T-helper 1 cell treated with Interleukin-12 subunit alpha and Interleukin-12 subunit beta and Interleukin-4 antibody, amounts not matched to agents 30 μg/mL and 1 μg/mL, for 36 hours (primary cell): ENCODE measurements at regions not wholly inside any gene's neighbourhood (a gene's known extent, or its start where the extent isn't known, plus 50 kb on each side); places are given as distances from the start of the nearest gene placed in this dataset.

Experiments used
- H3K27ac Mint-ChIP-seq: one replicate; pipeline ENCODE4 v1.8.0; 2021; ENCODE audit warnings: mild to moderate bottlenecking, mixed read lengths
- H3K27me3 Mint-ChIP-seq: one replicate; pipeline ENCODE4 v1.8.0; 2021; ENCODE audit warnings: low read depth, mixed read lengths
- H3K36me3 Mint-ChIP-seq: one replicate; pipeline ENCODE4 v1.8.0; 2021; ENCODE audit warnings: low read depth, mixed read lengths
- H3K4me1 Mint-ChIP-seq: one replicate; pipeline ENCODE4 v1.8.0; 2021; ENCODE audit warnings: low read depth, mixed read lengths
- H3K4me3 Mint-ChIP-seq: one replicate; pipeline ENCODE4 v1.8.0; 2021; ENCODE audit warnings: mild to moderate bottlenecking, moderate library complexity, mixed read lengths
- H3K9me3 Mint-ChIP-seq: one replicate; pipeline ENCODE4 v1.8.0; 2021; ENCODE audit warnings: mixed read lengths

- H3K27me3 Mint-ChIP-seq = peaks cover 4% of the 10 kb centered on the region
- H3K4me3 Mint-ChIP-seq = no peak overlapping the region
- H3K27ac Mint-ChIP-seq = no peak overlapping the region
- no peaks in the 10 kb centered on the region for H3K9me3 Mint-ChIP-seq
- no peaks in the 10 kb centered on the region for H3K4me1 Mint-ChIP-seq
- H3K36me3 Mint-ChIP-seq = no peaks in the 10 kb centered on the region
Measured at GRCh38 chr1:87720561-87720960, 391.9 kb downstream of the LMO4 start.

- H3K27me3 Mint-ChIP-seq = peaks cover 4% of the 10 kb centered on the region
- H3K36me3 Mint-ChIP-seq = no peaks in the 10 kb centered on the region
- H3K4me1 Mint-ChIP-seq = no peaks in the 10 kb centered on the region
- H3K9me3 Mint-ChIP-seq = no peaks in the 10 kb centered on the region
- H3K27ac Mint-ChIP-seq = no peak overlapping the region
- no peak overlapping the region for H3K4me3 Mint-ChIP-seq
Measured at GRCh38 chr1:87723193-87723592, 394.5 kb downstream of the LMO4 start.

GRCh38 chr1:87728169-87728568 lies 399.5 kb downstream of the LMO4 start:
- Mint-ChIP-seq H3K27ac (no peak overlapping the region), H3K27me3 (peaks cover 4% of the 10 kb centered on the region), H3K9me3 (no peaks in the 10 kb centered on the region), H3K36me3 (no peaks in the 10 kb centered on the region), H3K4me3 (no peak overlapping the region), H3K4me1 (no peaks in the 10 kb centered on the region)

GRCh38 chr1:87730274-87731216 lies 401.9 kb downstream of the LMO4 start:
- H3K36me3 Mint-ChIP-seq = no peaks in the 10 kb centered on the region
- H3K4me1 Mint-ChIP-seq = no peaks in the 10 kb centered on the region
- peaks cover 4% of the 10 kb centered on the region for H3K27me3 Mint-ChIP-seq
- no peak overlapping the region for H3K4me3 Mint-ChIP-seq
- no peaks in the 10 kb centered on the region for H3K9me3 Mint-ChIP-seq
- no peak overlapping the region for H3K27ac Mint-ChIP-seq

- no peak overlapping the region for H3K27ac Mint-ChIP-seq
Measured at GRCh38 chr1:87733386-87733785, 404.7 kb downstream of the LMO4 start.

GRCh38 chr1:87735750-87736149 lies 407.1 kb downstream of the LMO4 start:
- Mint-ChIP-seq H3K36me3 (no peaks in the 10 kb centered on the region), H3K9me3 (no peaks in the 10 kb centered on the region), H3K4me1 (no peaks in the 10 kb centered on the region), H3K27me3 (peaks cover 8% of the 10 kb centered on the region), H3K4me3 (no peak overlapping the region), H3K27ac (no peak overlapping the region)

More at GRCh38 chr1:87733386-87733785, 404.7 kb downstream of the LMO4 start:
- Mint-ChIP-seq H3K4me1 (no peaks in the 10 kb centered on the region), H3K27me3 (peaks cover 8% of the 10 kb centered on the region), H3K9me3 (no peaks in the 10 kb centered on the region), H3K4me3 (no peak overlapping the region), H3K36me3 (no peaks in the 10 kb centered on the region)

- Mint-ChIP-seq H3K9me3 (no peaks in the 10 kb centered on the region), H3K27me3 (peaks cover 8% of the 10 kb centered on the region), H3K36me3 (no peaks in the 10 kb centered on the region), H3K4me1 (no peaks in the 10 kb centered on the region), H3K27ac (no peak overlapping the region), H3K4me3 (no peak overlapping the region)
Measured at GRCh38 chr1:87739141-87739540, 410.5 kb downstream of the LMO4 start.

GRCh38 chr1:87739704-87740103 lies 411.0 kb downstream of the LMO4 start:
- no peaks in the 10 kb centered on the region for H3K9me3 Mint-ChIP-seq
- H3K4me3 Mint-ChIP-seq = no peak overlapping the region
- H3K27me3 Mint-ChIP-seq = peaks cover 8% of the 10 kb centered on the region
- no peaks in the 10 kb centered on the region for H3K36me3 Mint-ChIP-seq
- no peak overlapping the region for H3K27ac Mint-ChIP-seq
- H3K4me1 Mint-ChIP-seq = no peaks in the 10 kb centered on the region

GRCh38 chr1:87743256-87743655 lies 414.6 kb downstream of the LMO4 start:
- Mint-ChIP-seq H3K27ac (no peak overlapping the region), H3K27me3 (peaks cover 5% of the 10 kb centered on the region), H3K36me3 (no peaks in the 10 kb centered on the region), H3K4me1 (no peaks in the 10 kb centered on the region), H3K4me3 (no peak overlapping the region), H3K9me3 (no peaks in the 10 kb centered on the region)

GRCh38 chr1:87744056-87744455 lies 415.4 kb downstream of the LMO4 start:
- no peaks in the 10 kb centered on the region for H3K36me3 Mint-ChIP-seq
- peaks cover 4% of the 10 kb centered on the region for H3K27me3 Mint-ChIP-seq
- H3K27ac Mint-ChIP-seq = no peak overlapping the region
- H3K4me3 Mint-ChIP-seq = no peak overlapping the region
- no peaks in the 10 kb centered on the region for H3K9me3 Mint-ChIP-seq
- H3K4me1 Mint-ChIP-seq = no peaks in the 10 kb centered on the region

GRCh38 chr1:87744763-87745162 lies 416.1 kb downstream of the LMO4 start:
- Mint-ChIP-seq H3K4me1 (no peaks in the 10 kb centered on the region), H3K9me3 (no peaks in the 10 kb centered on the region), H3K27ac (no peak overlapping the region), H3K27me3 (peaks cover 1% of the 10 kb centered on the region), H3K36me3 (no peaks in the 10 kb centered on the region), H3K4me3 (no peak overlapping the region)

- H3K36me3 Mint-ChIP-seq = no peaks in the 10 kb centered on the region
- peaks cover 4% of the 10 kb centered on the region for H3K27me3 Mint-ChIP-seq
- H3K4me3 Mint-ChIP-seq = no peak overlapping the region
- H3K4me1 Mint-ChIP-seq = no peaks in the 10 kb centered on the region
- H3K9me3 Mint-ChIP-seq = no peaks in the 10 kb centered on the region
- H3K27ac Mint-ChIP-seq = no peak overlapping the region
Measured at GRCh38 chr1:87753366-87753765, 424.7 kb downstream of the LMO4 start.

GRCh38 chr1:87754139-87754538 lies 425.5 kb downstream of the LMO4 start:
- Mint-ChIP-seq H3K9me3 (no peaks in the 10 kb centered on the region), H3K4me1 (no peaks in the 10 kb centered on the region), H3K36me3 (no peaks in the 10 kb centered on the region), H3K27ac (no peak overlapping the region), H3K4me3 (no peak overlapping the region), H3K27me3 (peaks cover 4% of the 10 kb centered on the region)

GRCh38 chr1:87757676-87758075 lies 429.0 kb downstream of the LMO4 start:
- no peak overlapping the region for H3K27ac Mint-ChIP-seq
- peaks cover 3% of the 10 kb centered on the region for H3K4me1 Mint-ChIP-seq
- H3K27me3 Mint-ChIP-seq = peaks cover 4% of the 10 kb centered on the region
- H3K4me3 Mint-ChIP-seq = no peak overlapping the region
- no peaks in the 10 kb centered on the region for H3K36me3 Mint-ChIP-seq
- H3K9me3 Mint-ChIP-seq = no peaks in the 10 kb centered on the region

- Mint-ChIP-seq H3K36me3 (peaks cover 2% of the 10 kb centered on the region), H3K9me3 (peaks cover 4% of the 10 kb centered on the region), H3K27ac (no peak overlapping the region), H3K27me3 (peaks cover 4% of the 10 kb centered on the region), H3K4me1 (peaks cover 16% of the 10 kb centered on the region), H3K4me3 (no peak overlapping the region)
Measured at GRCh38 chr1:87759421-87760087, 430.9 kb downstream of the LMO4 start.
